Skin epidermis (tissue), 12 donors: ENCODE measurements at regions not wholly inside any gene's neighbourhood (a gene's known extent, or its start where the extent isn't known, plus 50 kb on each side); places are given as distances from the start of the nearest gene placed in this dataset.

Source experiments
- H3K27ac ChIP-seq, 21 experiments: fragments of 200-600 bp; sonication (generic) in 11 of 21; one replicate each; pipeline ENCODE4 v1.5.0; 2020; ENCODE audit warnings: mild to moderate bottlenecking in 3 of 21, inconsistent platforms in 2 of 21, moderate library complexity in 2 of 21
- H3K4me3 ChIP-seq, 7 experiments: fragments of 200-600 bp; sonication (generic) in 2 of 7; one replicate each; pipeline ENCODE4 v1.5.0; 2020; ENCODE audit warnings: inconsistent platforms in 2 of 7, mild to moderate bottlenecking in 2 of 7, moderate library complexity in 1 of 7

DNA sequence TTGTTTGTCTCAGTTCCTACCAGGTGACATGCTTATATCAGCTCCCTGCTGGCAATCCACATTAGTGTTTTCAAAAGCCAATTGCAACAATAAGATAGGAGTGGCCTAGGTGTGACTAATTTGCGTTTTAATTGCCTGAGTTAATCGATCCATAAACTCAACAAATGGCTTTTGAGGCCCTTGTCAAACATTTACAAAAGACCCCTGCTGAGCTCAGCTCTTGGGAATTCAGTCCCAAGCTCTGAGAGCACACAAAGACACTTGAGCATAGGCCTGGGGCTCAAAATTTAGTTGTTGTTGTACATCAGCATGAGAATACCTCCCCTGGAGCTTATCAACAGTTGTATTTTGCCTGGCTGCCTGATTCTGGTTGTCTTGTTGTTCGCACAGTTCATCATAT lies 1134.4 kb upstream of the TSPY4 start:
- Histone ChIP-seq H3K27ac (no peak overlapping the region), H3K4me3 (no peak overlapping the region)

DNA sequence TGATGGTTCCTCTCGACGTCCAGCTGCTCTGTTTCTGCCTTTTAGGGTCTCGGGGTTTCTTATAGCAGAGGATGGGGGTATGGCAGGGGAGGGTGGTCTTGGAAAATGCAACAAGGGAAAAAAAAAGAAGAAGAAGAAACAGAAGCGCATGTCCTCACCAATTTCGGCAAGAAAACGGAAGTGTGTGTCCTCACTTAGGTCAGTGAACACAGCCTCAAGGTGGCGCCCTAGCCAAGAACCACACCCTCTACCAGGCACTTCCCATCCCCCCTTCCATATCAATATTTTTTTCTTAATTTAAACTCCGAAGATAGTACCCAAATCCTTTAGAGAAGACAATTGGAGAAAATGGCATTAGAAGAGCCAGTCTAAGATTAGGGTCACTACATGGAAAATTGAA lies 1096.1 kb upstream of the TSPY4 start:
- Histone ChIP-seq H3K4me3 (no peak overlapping the region), H3K27ac (no peak overlapping the region)

DNA sequence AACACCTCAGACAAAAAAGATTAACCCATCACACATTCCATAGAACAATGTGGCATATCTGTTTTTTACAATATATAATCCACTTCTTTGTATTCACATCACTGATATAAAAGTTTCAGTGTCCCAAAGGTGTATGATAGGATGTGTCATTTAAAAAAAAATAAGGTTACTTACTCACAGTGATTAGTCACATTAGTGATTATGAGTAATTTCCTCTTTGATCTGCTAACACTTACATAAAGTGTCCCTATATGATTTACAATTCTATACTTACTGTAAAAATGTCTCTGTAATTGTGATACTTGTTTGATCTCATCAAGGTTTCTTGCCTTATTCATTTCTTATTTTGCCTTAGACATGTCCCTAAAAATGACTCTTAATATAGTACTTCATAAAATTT lies 1063.5 kb upstream of the TSPY4 start:
- H3K27ac ChIP-seq = no peak overlapping the region
- H3K4me3 ChIP-seq = no peak overlapping the region

DNA sequence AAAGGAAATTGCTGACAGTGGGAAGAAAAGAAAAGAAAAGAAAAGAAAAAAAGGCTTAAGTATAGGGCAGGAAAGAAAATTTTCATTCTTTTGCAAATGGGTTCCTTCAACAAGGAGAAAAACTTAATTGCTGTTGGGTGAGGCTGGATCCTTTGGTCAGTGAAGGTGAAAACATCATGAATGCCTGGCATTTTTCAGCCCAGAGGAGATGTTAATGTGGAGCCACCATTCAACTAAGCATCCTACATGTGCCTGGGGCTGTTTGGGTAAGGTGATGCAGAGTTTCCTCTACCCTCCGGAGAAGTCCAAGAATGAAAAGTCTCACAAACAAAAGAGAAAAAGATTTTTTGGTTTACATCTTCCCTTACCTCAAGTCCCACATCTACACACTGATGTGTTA lies 1032.2 kb upstream of the TSPY4 start:
- Histone ChIP-seq H3K4me3 (no peak overlapping the region), H3K27ac (no peak overlapping the region)

DNA sequence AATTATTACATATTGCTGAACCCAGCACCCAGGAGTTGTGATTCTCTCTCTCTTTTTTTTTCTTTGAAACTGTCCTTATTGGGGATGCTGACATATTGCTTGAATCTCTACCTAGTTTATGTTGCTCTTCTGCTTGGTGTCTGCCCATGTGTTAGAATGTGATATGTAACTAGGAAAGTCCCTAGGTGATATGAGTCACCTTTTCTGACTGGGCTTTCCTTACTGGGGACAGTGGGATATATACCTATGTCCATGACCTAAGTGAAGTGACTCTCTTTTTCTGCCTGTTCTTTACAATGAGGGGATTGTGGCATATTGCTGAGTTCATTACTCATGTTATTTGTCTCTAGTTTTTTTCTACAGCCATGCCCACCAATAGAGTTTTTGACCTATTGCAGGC lies 1013.2 kb upstream of the TSPY4 start:
- H3K27ac ChIP-seq = no peak overlapping the region
- no peak overlapping the region for H3K4me3 ChIP-seq

DNA sequence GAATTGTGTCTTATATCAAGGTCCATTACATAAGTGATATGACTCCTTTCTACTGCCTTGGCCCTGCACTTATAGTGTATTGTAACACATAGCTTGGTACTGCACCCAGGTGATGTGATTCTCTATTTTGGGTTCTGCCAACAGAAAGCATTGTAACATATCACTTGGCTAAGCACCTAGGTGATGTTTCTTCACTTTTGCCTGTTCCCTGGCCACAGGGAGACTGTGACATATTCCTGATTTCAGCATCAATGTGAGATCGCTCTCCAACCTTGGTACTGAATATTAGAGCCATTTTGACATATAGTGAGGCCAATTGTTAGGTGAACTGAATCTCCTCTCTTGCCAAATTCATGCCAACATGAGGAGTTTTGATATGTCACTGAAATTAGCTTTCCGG lies 1010.3 kb upstream of the TSPY4 start:
- H3K27ac ChIP-seq = no peak overlapping the region
- H3K4me3 ChIP-seq = no peak overlapping the region

DNA sequence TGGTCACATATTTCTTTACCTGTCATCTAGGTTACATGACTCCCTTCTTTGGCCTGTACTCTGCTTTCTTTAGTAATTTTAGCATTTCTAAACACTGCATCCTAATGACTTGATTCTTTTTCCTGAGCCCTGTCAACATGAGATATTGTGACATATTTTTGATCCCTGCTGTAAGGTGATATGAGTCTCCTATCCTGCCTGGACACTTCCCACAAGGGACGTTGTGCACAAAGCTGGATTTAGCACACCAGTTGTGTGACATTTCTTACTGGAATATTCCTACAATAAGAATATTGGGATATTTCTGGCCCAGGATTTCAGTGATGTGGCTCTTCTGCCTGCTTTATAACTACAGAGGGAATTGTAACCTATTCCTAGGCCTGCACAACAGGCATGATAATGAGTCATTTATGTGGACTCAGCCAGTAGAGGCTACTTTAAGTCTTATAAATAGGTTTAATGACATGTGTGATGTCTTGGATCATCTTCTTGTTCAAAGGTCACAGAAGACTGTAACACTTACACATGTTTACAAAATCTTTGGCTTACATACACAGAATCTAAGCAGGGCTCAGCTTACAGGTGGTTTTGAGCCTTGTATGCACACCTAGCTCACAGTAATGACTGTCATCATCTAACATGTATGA lies 1009.4 kb upstream of the TSPY4 start:
- H3K27ac ChIP-seq = no peak overlapping the region
- H3K4me3 ChIP-seq = no peak overlapping the region

DNA sequence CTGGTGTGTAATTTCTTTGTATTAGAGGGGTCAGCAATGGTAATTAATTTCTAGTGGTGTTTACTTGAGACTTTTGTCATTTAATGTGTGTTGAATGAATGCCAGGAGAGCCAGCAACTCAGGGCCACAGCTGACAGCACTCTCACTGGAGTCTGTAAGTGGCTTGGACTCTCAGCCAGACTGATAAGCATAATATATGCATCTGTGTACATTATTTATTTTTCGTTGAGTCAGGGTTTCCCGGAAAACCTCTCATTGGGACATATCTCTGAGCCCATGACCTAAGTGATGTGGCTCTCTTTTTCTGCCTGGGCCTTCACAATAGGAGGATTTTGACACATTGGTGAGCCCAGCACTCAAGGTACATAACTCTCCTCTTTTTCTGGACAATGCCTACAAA lies 1007.8 kb upstream of the TSPY4 start:
- Histone ChIP-seq H3K4me3 (no peak overlapping the region), H3K27ac (no peak overlapping the region)

DNA sequence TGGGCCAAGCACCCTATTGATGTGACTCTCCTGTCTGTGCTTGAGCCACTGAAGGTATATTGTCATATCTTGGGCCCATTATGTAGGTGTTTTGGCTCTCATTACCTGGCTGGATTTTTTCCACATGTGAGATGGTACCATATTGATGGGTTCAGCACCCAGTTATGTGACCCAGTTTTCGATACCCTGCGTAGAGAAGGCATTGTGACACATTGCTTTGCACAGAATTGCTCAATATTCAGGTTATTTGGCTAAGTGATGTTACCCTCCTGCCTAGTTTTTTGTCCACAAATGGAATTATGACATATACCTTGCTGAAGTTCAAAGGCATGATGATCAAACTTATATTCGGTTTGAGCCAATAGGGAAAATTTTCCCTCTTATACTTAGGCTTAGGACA lies 1007.3 kb upstream of the TSPY4 start:
- H3K27ac ChIP-seq = no peak overlapping the region
- H3K4me3 ChIP-seq = no peak overlapping the region

DNA sequence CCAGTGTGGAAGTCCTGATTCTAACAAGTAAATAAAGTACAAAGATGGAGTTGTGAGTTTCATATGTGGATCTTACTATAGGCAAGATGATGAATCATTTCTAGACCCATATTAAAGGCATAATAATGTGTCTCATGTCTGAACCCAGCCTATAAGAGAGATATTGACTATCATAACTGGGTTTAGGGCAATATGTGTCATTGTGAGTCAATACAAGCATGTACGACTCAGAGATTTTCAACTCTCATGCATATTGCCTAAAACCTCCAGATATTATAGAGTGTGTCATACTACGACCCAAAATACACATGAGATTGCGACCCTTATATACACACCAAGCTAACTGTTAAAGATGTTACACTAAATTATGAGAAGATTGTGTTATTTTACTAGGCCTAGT lies 1003.9 kb upstream of the TSPY4 start:
- no peak overlapping the region for H3K27ac ChIP-seq
- no peak overlapping the region for H3K4me3 ChIP-seq

DNA sequence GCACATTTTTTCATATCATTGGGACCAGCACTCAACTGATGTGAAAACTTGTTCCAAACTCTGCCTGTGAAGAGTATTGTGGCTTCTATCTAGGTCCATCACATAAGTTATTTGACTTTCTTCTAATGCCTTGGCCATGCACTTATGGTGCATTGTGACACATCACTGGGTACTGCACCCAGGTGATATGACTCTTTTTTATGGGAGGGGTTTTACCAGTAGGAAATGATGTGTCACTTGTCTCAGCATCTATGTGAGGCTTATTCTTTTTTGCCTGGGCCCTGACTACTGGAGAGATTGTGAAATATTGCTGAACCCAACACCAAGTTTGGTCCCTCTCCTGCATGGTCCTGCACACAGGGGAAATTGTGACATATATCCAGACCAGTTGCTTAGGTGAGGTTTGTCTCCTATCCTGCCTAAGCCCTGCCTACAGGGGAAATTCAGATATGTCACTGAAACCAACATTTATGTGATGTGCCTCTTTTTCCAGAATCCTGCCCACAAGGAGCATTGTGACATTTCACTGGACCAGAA lies 1001.9 kb upstream of the TSPY4 start:
- Histone ChIP-seq H3K27ac (no peak overlapping the region), H3K4me3 (no peak overlapping the region)

DNA sequence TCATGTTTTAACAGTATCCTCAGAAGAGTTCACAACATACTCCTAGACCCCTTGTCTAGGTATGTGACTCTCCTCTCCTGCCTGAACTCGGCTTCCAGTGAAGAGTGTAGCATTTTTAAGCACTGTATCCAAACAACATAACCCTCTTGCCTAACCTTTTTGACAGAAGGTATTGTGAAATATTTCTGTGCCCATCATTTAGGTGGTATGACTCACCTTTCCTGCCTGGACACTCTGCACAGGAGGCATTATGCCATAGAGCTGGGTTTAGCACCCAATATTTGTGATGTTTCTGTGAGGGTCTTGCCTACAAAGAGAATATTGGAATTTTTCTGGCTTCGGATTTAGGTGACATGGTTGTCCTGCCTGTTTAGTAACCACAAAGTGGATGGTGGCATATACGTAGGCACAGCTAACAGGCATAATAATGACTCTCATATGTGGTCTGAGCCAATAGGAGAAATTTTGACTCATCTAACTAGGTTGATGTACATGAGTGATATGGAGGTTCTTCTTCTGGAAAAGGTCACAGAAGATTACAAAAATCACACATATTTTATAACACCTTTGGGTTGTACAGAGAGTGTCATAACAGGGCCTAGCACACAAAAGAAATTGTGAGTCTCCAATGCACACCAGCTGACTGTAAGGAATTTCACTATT lies 1001.0 kb upstream of the TSPY4 start:
- Histone ChIP-seq H3K4me3 (no peak overlapping the region), H3K27ac (no peak overlapping the region)

DNA sequence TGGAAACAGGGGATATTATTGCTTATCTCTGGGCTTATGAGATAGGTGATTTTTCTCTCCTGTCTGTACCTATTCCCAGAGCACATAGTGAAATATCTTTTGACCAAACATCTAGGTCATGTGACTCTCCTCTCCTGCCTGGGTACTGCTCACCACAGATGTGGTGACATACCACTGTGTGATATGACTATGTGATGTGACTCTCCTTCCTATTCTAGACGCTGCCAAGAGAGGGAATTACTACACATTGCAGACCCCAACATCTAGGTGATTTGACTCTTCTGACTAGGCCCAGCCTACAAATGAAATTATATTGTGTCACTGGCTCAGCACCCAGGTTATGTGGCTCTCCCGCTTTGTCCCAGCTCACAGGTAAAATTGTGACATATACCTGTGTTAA lies 996.3 kb upstream of the TSPY4 start:
- Histone ChIP-seq H3K27ac (no peak overlapping the region), H3K4me3 (no peak overlapping the region)

DNA sequence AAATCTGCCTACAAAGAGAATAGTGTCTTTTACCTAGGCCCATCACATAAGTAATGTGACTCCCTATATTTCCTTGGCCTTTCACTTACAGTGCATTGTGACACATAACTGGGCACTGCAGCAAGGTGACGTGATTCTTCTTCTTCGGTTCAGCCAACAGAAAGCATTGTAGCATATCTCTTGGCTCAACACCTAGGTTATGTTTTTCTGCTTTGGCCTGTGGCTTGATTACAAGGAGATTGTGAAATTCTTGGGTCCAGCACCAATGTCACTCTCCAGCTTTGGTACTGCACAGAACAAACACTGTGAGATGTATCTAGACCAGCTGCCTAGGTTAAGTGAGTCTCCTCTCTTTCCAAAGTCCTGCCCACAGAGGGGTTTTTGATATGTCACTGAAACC lies 995.1 kb upstream of the TSPY4 start:
- H3K27ac ChIP-seq = no peak overlapping the region
- H3K4me3 ChIP-seq = no peak overlapping the region

DNA sequence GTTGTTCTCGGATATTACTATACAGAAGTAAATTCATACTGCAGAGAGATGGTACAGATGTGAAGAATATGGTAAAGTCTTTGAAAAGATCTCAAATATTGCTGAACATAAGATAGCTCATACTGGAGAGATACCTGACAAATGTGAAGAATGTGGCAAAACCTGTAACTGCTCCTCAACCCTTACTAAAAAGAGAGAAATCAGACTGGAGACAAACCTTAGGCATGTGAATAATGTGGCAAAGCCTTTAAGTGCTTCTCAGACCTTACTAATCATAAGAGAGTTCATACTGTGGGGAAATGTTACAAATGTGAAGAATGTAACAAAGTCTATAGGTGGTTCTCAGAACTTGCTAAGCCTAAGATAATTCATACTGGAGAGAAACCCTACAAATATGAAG lies 986.0 kb upstream of the TSPY4 start:
- H3K4me3 ChIP-seq = no peak overlapping the region
- no peak overlapping the region for H3K27ac ChIP-seq

DNA sequence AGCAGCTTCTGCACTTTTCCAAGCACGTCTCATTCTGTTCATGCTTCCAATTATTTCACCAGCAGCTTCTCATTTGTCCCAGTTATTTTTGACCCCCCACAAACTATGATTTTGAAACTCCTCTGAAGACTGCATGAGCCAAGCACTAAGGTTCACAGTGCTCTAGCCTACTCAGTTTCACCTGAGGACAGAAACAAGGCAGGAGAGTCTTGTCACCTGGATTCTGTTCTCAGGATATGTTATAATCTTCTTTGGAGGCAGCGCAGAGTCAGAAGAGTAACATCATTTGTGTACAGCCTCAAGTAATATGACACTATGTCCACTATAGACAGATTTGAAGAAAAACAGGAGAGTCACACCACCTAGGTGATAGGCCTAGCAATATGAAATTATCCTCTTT lies 985.1 kb upstream of the TSPY4 start:
- Histone ChIP-seq H3K27ac (no peak overlapping the region), H3K4me3 (no peak overlapping the region)

DNA sequence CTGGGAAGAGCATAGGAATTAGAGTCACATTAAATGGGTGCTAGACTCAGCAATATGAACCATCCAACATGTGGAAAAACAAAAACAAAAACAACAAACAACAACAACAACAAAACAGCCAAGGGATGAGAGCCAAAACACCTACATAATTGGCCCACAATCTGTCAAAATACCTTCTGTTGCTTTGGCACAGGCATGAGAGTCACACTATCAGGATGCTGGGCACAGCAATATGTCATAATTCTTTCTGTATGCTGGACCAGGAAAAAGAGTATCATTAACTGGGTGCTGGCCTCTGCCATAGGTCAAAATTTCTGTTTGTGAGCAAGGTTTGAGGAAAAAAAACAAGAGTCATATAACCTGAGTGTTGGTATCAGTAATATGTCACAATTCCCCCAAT lies 979.1 kb upstream of the TSPY4 start:
- Histone ChIP-seq H3K27ac (no peak overlapping the region), H3K4me3 (no peak overlapping the region)

DNA sequence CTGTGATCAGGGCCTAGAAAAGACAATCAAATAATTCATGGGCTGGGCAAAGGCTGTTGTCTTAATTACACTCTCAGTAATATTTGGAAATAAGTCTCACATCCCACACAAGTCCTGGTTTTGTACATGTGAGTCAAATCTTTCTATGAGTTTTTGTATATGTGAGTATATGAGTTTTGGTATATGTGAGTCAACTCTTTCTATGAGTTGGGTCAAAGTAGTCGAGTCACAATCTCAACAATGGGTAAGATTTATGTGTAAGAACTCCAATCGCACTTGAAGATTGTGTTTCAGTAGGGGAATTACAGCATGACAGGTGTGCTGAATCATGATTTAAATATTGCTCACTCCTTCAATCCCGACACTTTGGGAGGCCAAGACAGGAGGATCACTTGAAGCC lies 975.5 kb upstream of the TSPY4 start:
- Histone ChIP-seq H3K4me3 (no peak overlapping the region), H3K27ac (no peak overlapping the region)

DNA sequence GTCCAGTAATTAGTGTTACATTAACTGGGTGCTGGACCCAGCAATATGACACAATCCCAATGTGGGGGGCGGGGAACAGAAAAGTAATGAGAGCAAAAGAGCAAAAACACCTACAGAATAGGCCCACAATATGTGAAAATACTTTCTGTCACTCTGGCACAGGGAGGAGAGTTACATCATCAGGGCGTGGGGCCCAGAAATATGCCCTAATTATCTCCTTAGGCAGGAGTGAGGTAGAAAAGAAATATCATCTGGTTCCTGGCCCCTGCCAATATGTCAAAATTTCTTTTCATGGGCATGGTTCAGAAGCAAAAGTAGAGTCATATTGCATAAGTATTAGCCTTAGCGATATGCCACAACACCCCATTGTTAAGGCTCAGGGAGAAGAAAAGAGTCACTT lies 959.8 kb upstream of the TSPY4 start:
- Histone ChIP-seq H3K4me3 (no peak overlapping the region), H3K27ac (peak overlapping the region in 1 of 21 experiments; percentile 31)

DNA sequence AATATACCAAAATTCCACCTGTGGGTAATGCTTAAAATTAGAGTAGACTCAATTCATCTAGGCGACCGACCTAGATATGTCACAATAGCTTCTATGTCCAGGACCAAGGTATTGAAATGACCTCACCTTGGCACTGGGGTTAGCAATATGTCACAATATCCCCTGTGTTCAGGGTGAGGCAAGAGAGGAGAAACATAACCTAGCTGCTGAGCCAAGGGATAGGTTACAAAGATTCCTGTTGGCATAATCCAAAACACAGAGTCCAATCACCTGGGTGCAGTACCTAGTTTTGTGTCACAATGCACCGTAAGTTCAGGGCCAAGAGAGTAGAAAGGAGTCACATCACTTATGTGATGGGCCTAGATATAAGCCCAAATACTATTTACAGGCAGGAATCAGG lies 957.5 kb upstream of the TSPY4 start:
- Histone ChIP-seq H3K4me3 (no peak overlapping the region), H3K27ac (no peak overlapping the region)

DNA sequence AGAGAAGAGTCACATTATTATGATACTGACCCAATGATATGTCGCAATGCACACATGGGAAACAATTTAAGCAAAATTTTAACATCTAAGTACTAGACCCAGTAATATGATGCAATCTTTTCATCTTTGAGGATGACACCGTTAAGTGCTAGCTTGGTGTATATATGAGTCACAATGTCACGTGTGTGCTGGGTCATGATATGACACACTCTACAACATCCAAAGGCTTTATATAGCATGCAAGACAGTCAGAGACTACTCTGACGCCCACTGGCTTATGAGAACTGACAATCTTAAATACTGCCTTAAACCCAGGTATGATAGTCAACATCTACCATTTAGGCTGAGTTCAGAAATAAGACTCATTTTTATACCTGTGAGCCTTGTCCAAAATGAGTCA lies 955.8 kb upstream of the TSPY4 start:
- H3K27ac ChIP-seq = no peak overlapping the region
- H3K4me3 ChIP-seq = no peak overlapping the region

DNA sequence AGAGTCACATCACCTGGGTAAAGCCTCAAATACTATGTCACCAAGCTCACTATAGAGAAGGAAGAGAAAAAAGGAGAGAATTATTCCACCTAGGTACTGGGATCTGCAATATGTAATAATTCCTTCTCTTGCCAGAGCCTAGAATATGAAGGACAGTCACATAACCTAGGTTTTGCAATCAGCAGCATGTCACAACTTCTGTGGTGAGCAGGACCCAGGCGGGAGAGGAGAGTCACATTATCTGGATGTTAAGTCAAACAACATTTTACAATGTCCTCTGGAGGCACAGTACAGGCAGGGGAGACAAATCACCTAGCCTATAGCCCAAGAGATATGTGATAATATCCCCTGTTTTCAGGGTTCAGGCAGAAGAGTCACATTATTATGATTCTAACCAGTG lies 951.2 kb upstream of the TSPY4 start:
- Histone ChIP-seq H3K27ac (no peak overlapping the region), H3K4me3 (no peak overlapping the region)
